CD4-positive, alpha-beta T cell treated with Interleukin-6 at 100 ng/mL for 8 hours (primary cell): ENCODE measurements at regions not wholly inside any gene's neighbourhood (a gene's known extent, or its start where the extent isn't known, plus 50 kb on each side); places are given as distances from the start of the nearest gene placed in this dataset.

Experiments used
- DNase-seq: peaks from one replicate; pipeline ENCODE4 v3.0.0-alpha.2; 2020; ENCODE audit warnings: mixed read lengths, low spot score

DNA sequence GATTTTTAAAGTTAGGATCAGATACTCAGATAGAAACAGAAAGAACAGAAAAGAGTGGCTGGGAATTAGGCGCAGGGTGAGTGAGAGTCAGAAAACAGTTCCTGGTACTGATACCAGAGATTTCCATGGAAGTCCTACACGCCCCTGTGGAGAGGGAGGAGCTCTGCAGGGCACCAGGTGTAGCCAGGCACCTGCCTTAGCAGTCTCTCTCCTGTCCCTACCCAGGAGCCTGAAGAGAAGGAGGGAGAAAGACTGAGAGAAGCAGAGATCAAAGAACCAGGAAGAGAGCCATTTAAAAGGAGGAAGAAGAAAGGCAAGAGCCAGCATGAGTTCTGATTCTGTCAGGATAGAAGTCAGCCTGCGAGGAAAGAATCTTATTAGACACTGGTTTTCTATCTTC is 65.0 kb downstream of the CBLN1 start:
- DNase-seq: no peak

DNA sequence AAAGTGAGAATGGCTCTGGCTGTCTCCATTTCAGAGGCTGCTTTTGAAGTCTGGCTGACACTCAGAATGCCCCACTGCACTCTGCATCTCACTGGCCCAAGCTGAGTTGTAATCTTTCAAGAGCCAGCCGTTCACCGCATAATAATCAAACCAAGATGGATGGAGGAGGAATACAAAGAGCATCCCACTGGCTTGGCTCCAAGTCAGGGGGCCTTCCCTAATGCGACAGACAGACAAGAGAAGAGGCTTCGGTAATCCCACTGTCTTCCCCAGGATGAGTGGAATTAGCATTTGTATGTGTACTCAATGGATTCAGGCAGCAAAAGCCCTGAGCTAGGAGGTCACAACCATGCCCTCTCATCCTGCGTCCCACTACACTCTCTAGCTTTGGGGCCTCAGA is 68.0 kb downstream of the CBLN1 start:
- no peak for DNase-seq

DNA sequence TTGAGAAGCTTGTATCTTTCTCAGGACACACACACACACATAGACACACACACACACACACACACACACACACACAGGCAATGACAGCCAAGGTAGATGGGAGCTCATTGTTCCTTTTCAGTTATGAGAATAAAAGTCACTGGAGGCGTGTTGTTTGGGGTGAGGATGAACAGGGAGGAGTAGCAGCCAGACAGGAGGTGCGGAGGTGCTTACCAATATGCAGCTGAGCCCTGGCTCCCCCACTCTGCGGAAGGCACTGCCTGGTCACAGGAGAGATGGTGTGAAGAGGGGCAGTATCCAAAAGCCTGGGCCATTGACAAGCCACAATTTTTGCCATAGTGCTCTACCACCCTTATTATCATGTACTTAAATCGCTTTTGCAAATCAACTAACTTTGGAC is 77.4 kb downstream of the CBLN1 start:
- no peak for DNase-seq

DNA sequence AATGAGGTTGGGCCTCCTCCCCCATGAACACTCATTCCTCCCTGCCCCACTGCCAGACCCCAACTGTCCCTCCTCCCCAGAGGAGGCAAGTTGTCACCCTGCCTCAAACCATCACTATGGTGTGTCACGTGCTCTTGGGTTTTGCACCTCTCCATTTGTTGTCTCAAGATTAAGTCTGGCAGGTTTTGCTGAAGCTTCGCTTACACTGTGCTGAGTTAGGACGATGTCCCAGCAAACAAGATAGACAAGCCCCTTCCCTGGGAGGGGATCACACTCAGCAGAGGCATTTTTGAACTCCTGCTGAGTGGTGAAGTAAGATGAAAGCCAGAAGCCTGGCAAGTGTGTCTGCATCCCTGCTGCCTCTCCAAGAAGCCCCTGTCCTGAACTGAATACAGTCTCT is 78.3 kb downstream of the CBLN1 start:
- no peak for DNase-seq

DNA sequence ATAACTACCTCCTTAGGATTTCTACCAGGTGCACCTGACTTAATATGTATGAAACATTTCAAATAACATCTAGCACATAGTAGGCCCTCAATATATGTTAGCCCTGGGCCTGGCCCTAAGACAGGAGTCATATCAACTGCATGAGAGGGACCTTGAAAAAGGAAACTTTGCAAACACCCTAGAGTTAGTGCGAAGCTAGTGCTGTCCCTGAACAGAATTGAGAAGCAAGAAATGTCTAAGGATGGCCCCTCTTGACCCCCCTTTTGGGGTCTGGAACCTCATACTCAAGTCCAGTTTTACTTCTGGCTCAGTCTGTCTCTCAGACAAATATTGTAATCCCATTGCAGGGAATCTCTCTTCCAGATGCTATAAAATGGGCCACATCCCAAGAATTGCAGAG is 80.5 kb downstream of the CBLN1 start:
- no peak for DNase-seq

DNA sequence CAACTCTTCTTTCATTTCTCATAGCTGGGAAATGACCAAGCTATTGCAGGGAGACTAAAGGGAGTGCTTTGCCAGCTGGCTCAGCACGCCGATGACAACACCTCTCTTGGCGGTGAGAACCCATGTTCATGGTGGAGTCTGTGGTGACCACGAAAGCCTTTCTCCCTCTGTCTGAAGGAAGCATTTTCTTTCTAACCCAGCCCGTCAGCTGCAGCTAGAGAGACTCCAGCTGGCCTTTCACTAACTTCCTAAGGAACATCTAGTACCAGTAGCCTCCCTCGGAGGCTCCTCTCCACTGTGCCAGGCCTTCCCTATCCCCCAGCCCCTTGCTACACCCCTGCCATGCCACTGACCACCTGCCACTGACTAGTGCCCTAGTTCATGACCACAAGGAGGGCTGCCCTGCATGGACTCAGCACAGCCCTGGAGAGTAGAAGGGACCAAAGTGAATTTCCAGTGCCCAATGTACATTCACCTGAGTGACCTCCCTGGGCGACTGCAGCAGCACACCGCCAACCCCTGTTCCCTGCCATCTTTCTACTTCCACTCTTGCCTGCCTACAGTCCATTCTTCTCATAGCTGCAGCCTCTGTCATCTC is 81.3 kb downstream of the CBLN1 start:
- no peak for DNase-seq

DNA sequence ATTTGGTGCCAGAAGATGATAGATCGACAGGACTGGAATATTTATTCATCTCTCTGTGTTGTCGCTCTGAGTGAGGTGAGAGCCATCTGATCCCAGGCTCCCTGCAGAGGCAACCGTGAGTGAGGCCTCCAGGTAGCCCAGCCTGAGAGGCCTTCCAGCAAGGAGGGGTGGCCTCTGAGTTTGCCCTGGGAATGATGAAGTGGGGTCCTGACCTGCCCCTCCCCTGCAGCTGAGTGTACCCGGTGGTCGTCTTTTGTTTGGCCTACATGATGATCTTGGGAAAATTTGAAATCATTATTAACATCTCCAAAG is 86.4 kb downstream of the CBLN1 start:
- DNase-seq: no peak

DNA sequence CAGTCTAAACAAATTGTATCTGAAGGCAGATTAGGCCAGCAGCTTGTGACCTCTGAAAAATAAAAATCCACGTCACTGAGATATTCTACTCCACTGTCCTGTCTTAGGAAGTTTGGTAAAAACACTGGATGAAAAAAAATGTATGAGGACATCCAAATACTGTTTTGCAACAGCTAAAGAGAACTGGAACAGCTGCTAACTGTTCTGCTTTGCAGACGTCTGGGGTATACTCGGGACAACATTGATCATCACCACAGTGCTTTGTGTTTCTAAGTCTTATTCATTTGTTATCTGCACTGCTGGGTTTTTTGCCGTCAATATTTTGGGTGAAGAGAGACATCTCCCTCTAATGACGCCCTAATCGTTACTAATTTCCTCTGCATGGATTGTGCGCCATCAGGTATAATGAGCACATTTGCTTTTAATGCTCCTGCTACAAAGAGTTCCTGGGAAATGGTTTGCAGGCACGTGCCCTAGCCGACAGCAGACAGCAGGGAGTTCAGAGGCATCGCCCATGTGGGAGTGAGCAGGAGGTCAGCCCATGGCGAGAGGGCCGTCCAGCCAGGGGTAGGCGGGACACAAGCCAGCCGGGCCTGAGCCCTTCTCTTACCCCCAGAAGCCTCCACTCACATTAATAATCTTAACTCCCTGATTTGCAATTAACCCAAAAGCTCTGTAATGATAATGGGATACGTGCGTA is 87.0 kb downstream of the CBLN1 start:
- no peak for DNase-seq

DNA sequence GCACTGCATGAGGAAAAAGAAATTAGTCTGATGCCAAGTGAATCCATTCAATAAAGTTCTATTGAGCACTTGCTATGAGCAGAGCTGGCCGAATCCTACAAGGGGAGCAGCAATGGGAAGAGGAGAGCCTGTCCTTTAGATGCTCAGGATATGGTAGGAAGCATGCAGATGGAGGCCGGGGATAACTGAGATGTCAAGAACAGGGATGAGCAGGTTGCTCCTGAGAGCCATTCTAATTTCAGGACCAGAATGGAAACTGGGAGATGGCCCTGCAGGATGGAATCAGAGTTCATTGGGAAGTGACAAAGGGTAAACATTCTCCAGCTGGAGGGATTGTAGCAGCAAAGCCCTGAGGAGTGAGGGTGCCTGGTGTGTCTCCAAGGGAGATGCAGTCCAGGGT is 88.0 kb downstream of the CBLN1 start:
- no peak for DNase-seq

DNA sequence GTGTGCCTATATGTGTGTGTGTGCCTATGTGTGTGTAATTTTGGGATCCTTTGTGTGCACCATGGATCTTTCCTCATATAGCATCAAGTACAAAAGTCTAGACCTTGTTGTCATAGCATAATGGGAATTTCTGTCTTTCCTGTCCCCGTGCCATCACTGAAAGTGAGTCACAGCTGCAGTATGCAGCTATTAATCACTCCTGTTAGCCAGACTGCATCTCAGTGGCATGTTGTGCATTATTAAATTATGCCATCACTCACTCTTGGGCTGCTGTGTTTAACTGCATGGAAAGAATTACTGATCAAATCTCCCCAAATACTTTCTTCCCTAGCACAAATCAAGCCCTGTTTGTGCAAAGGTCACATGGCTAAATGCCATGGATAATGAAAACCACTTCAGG is 92.4 kb downstream of the CBLN1 start:
- DNase-seq: no peak

DNA sequence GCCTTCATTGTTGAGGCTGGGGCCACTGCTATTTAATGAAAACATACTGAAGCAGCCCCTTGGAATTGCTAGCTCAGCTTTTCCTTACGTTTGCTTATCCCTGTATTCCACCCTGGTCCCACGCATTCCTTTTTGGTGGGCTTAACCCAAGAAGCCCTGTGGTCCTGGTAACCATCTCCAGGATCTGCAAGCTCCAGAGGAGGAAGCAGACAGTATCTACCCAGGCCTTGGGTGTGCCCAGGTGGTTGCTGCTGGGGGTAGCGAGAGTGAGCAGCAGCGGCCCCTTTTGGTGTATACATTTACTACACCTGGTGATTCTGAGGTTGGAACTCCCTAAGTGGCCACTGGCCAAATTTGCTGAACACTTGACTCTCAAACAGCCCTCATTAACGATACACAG is 97.7 kb downstream of the CBLN1 start:
- DNase-seq: no peak

DNA sequence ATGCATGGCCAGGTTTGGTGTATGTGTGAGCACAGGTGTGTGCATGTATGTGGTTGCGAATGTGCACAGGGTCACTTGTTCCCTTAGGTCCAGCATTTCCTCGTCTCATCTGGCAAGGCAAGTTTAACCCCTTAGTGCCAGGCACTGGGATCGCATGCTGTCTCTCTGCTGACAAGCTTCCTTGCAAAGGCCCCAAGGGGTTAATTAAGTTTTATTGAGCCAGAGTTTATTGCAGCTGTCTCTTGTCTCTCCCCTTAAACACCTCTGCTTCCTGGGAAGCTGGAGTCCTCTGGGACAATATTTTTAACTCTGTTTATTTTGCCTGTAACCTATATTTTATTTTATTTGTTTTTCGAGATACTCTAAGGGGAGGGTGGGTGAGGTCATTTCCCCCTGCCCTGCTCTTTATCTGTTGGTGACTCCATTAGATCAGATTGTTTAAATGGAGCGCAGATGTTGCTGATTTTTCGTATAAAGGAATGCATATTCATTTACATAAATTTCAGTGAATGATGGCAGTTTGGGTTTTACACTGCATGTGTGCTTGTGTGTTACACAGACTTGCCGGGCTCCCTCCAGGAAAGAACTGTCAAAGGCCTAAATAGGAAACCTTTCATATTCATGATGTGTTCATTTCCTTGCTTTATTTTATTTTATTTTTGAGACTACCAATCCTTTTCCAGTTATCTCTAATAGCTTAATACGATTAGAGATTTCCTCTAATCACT is 99.7 kb downstream of the CBLN1 start:
- DNase-seq: no peak

DNA sequence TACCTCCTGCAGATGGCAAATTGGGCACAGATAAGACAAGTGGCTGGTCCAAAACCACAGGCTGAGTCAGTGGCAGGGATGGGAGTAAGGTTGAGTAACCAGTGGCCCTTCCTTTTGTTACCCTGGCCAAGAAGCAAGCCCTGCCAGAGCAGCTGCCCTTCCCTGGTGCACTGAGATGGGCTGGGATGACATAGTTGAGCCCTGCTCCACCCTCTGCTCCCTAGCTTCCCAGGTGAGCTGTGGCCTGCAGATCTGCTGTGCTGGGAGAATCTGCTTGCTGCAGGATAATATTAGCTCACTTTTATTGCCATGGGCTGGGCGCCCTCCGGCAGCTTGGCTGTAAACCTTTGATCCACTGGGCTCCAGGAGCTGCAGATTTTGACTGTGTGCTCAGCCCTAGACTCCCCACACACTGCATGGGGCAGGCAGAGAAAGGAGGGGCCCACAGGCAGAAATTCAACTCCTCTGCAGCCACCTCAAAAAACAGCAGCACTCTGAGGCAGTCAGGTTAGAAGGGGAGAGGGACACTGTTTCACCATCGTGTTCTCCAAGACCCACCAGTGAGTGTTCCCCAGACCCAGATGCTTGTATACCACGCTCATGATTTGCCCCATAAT is 101.8 kb downstream of the CBLN1 start:
- DNase-seq: no peak

DNA sequence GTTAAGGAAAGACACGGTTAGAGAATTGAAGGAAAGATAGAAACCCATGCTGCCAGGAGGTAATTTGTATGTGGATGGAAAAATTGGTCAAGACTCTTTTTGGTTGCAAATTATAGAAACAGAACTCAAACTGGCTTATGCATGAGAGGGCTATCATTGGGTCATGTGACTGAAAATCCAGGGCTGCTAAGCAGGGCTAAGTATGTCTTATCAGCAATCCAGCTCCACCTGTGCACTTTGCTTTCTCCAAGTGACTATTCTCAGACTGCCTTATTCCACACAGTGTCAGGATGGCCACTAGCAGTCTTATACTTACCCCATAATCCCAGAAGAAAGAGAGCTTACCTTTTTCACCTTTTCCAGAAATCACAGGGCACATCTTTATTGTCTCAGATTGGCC is 113.5 kb downstream of the CBLN1 start:
- DNase-seq: no peak

DNA sequence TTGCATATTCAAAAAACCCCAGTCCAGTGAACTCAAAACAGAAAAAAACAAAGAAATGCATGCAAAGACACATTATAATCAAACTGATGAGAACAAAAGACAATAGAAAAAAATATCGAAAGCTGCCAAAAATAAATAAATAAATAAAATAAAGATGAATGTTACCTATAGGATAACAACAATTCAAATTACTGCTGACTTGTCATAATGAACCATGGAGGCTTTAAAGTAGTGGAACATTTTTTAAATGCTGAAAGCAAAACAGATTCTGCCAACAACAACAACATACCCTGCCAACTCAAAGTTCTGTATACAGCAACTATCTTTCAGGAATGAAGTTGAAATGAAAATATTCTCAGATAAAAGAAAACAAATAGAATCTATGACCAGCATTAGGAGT is 116.6 kb downstream of the CBLN1 start:
- DNase-seq: no peak

DNA sequence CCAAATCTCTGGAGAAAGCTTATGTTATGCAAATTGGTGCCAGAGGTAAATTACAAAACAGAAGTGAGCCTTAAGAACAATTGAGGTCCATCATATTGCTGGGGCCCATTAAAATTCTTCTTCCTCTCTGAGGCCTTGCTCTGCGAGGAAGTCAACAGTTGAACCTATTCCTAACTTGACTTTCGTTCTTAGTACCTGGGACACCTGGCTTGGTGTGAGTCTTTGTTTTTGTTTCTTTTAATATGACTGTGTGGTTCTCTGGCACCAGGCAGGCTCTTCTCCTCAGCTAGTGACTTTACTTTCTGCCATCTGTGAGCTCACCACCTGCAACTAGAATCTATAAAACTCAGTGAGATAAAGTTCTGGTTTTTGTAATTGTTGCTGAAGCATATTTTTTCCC is 120.4 kb downstream of the CBLN1 start:
- no peak for DNase-seq

DNA sequence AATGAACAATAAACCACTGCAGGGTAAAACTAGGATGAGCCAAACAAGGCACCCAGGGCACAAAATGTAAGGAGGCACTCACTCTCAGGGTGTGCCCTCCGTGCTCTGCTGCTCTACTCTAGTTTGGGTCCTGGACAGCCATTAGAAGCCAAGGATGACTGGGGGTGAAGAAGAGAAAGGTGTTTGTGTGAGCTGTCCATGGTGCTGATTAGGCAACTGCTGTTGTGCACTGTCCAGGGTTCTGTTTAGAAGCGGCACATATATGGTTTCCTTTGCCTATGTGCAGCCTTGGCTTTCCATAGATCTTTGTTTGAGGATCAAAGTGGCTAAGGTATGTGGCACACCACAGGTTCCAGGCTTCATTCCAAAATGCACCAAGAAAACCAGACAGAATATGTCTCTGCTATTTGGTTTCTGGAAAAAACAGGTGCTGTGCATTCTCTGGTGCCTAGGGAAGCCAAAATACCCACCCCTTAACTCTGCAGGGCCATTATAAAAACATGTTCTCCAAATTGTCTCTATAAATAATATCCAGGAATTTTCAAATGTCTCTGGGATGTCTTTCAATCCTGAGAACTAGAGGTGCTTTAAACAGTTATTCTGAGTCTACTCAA is 123.5 kb downstream of the CBLN1 start:
- DNase-seq: no peak

DNA sequence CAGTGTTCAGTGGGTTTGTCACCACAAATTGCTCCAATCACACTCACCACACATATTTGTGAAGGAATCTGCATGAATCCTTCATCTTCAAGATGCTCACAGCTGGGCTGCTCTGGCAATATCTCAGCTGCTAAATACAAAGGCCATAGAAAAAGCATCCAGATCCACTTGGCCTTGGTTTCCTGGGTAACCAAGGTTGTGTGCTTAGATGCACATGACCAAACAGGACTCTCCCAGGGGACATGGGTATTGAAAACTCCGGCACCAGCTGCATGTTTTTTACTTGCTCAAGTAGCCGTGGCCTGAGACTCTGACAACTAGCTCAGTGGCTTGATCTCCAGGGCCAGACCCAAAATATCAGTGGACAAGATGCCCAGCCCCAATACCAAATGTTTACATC is 131.3 kb downstream of the CBLN1 start:
- DNase-seq: no peak

DNA sequence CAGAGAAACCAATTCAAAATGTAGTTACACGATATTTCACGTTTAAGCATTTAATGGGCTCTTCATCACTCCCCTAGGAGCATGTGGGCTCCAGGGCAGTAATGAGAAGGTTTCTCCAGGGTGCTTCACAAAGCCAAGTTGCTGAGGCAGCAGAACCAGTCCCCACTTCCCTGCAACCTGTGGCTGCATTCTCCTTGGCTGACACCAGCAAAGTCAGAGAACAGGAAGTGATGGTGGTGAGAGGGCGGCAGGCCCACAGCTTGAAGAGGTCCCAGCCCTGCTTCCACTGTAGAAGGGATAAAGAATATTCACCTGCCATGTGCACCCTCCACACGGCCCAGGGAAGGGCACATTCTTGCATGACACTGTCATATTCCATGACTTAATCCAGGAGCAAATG is 133.2 kb downstream of the CBLN1 start:
- no peak for DNase-seq

DNA sequence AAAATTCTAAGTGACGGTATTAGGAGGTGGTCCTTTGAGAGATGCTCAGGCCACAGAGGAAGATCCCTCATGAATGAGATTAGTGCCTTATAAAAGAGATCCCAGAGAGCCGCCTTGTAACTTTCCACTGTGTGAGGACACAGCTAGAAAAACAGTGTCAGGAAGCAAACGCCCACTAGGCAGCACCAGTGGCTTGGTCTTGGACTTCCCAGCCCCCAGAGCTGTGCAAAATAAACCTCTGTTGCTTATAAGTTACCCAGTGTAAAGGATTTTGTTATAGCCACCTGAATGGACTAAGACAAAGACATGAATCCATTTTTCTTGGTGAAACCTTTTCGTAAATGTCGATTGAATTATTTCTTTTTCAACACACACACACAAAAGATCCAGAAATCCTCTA is 141.0 kb downstream of the CBLN1 start:
- DNase-seq: no peak

DNA sequence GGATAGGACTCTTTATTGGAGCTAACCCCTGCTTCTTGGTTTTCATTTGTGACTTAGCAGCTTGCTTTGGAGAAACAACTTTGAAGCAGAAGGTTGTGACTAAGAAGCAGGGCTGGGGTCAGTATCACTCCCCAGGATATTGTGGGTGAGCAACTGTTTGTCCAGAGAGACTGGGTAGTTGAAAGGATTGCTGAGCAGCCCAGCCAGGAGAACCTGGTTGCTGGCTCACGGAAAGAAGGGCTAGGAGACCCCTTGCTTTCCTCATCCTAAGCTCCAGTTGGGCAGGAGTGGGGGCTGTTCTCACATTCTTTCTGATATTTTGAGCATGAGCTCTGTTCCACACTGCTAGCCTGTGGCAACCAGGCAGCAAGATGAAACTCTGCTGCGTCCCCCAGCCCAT is 151.2 kb downstream of the CBLN1 start:
- DNase-seq: no peak

DNA sequence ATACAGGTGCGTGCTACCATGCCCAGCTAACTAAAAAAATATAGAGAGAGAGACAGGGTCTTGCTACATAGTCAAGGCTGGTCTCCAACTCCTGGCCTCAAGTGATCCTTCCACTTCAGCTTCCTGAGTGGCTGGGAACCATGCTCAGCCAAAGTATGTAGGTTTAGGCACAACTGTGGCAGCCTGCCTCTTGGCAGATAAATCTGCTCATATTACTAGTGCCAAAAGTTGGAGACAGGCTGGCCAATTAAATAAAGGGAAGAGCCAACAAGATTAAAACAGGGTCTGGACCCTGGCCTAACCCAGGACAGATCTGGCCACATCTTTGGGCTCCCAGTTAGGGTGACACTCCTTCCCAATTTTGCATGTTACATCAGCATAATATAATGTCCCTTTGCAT is 151.7 kb downstream of the CBLN1 start:
- DNase-seq: no peak

DNA sequence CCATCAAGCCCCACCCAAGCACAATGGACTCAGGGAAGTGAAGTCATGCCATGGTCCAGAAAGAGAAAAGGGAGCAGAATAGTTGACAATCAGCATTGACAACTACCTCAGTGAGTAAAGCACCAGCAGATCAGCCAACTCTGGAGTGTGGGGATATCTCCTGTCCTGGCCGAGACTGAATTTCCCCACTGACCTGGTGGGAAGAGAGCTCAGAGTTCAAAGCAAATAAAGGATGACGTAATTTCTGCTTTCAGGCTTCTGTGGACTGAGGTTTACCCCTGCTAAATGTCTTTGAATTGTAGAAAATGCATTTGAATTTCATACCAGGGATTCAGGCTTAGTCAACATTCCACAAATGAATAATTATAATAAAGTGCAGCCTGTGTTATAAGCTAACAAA is 152.9 kb downstream of the CBLN1 start:
- DNase-seq: no peak
